ENCODE measurements at regions not wholly inside any gene's neighbourhood (a gene's known extent, or its start where the extent isn't known, plus 50 kb on each side); places are given as distances from the start of the nearest gene placed in this dataset.
"Not testable (repeated sequence)": the region's sequence is repeated elsewhere in the genome, so short reads cannot be mapped to it uniquely, and the experiment has no call there.

DNA sequence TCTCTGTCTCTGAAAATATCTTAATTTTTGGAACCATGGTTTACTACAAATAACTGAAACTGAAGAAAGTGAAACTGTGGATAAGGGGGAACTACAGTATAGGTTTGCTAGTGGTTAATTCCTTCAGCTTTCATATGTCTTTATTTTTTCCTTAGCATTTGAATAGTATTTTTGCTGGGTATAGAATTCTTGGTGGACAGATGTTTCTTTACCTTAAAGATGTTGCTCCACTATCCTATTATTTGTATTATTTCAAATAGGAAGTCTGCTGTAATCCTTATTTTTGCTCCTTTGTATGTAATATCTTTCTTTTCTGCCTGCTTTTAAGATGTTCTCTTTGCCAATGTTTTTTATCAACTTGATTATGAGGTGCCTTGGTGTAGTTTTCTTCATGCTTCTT is 152.9 kb upstream of the ISL1 start:
- no peak overlapping the region for H2AFZ ChIP-seq (ENCODE audit: low read depth, low read length)
- H3K9ac ChIP-seq (replicated peaks; ENCODE audit: extremely low read depth, insufficient read depth, low read length) = no peak overlapping the region
- no peak overlapping the region for H3K27ac ChIP-seq (ENCODE audit: insufficient read depth, low read depth, low read length)
- no peaks in the 10 kb centered on the region for H3K27me3 ChIP-seq (ENCODE audit: control insufficient read depth in 2 of 2, insufficient read depth in 2 of 2, low read length in 2 of 2)
- no peak overlapping the region for H3K4me2 ChIP-seq (ENCODE audit: insufficient read depth, low read length)
- no TSS peak for BruUV-seq (replicated peaks)
- H3K4me1 ChIP-seq (ENCODE audit: control insufficient read depth, extremely low read depth, insufficient read depth, low read length) = no peaks in the 10 kb centered on the region
- H4K20me1 ChIP-seq (replicated peaks; ENCODE audit: control insufficient read depth, extremely low read depth, insufficient read depth, low read length) = no peaks in the 10 kb centered on the region
- POLR2A ChIA-PET = no interaction called here
- dilution Hi-C loops (cut with MboI; ENCODE audit: extremely low pct_ligation_motif_present, low sequenced_read_pairs) (no loop called here), intact Hi-C loops (cut with micrococcal nuclease) (no loop called here)
- no peak for FAIRE-seq
- no peak for DNase-seq (ENCODE audit: low read depth, low spot score)
- TF ChIP-seq JUN (IDR thresholded peaks at IDR 0.05; ENCODE audit: borderline replicate concordance, insufficient read depth, insufficient read length, low read depth) = no peak
- no peak for TF ChIP-seq GATA2 (IDR thresholded peaks at IDR 0.05; ENCODE audit: insufficient read depth, insufficient read length, low read depth, low read length)
- TF ChIP-seq POLR2A (IDR thresholded peaks at IDR 0.05; ENCODE audit: low read depth, low read length) = no peak
- no peak for TF ChIP-seq MYC (IDR thresholded peaks at IDR 0.05; ENCODE audit: low read depth, low read length)
- no peak for TF ChIP-seq POLR2AphosphoS5 (IDR thresholded peaks at IDR 0.05; ENCODE audit: insufficient read depth, low read depth, low read length)
- no peak for TF ChIP-seq EZH2 (IDR thresholded peaks at IDR 0.05; ENCODE audit: borderline replicate concordance, low read depth, low read length, severe bottlenecking)
- no peaks in the 10 kb centered on the region for H3K36me3 ChIP-seq (ENCODE audit: control insufficient read depth in 2 of 2, extremely low read depth in 1 of 2, insufficient read depth in 2 of 2, low read length in 2 of 2)
- no peaks in the 10 kb centered on the region for H3K9me3 ChIP-seq (replicated peaks; ENCODE audit: control insufficient read depth, insufficient read depth, low read length)
- no peaks in the 10 kb centered on the region for H3K9me1 ChIP-seq (replicated peaks; ENCODE audit: control insufficient read depth, extremely low read depth, insufficient read depth, low read length)
- H3K4me3 ChIP-seq (replicated peaks in 1 of 3; ENCODE audit: insufficient read depth in 1 of 3, low read depth in 1 of 3, low read length in 3 of 3) = no peak overlapping the region
- CTCF ChIA-PET = no interaction called here
- H3K79me2 ChIP-seq (ENCODE audit: control insufficient read depth, insufficient read depth, low read length) = no peaks in the 10 kb centered on the region

DNA sequence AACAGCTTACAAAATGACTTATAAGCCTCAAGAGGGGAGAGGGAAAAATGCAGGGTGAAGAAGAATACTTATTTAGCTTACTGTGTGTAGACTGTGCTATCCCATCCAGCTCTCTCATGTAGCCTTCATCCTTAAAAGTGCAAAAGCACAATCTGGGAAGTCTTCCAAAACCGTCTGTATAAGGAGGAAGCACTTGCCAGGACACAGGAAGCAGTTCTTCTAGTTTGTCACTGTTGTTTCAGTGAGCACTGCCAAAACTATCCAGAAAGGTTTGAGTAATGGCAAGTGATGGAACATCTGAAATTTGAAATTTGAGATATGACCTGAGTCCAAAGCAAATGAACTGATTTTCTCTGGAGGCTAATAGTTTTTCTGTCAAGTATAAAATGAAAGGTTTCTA is 140.8 kb upstream of the ISL1 start:
- H3K27ac ChIP-seq (ENCODE audit: insufficient read depth, low read depth, low read length) = no peak overlapping the region
- H3K4me1 ChIP-seq (ENCODE audit: control insufficient read depth, extremely low read depth, insufficient read depth, low read length) = no peaks in the 10 kb centered on the region
- H3K9me3 ChIP-seq (replicated peaks; ENCODE audit: control insufficient read depth, insufficient read depth, low read length) = peaks cover 1% of the 10 kb centered on the region
- dilution Hi-C loops (cut with MboI; ENCODE audit: extremely low pct_ligation_motif_present, low sequenced_read_pairs) (no loop called here), intact Hi-C loops (cut with micrococcal nuclease) (no loop called here)
- no peak overlapping the region for H3K4me2 ChIP-seq (ENCODE audit: insufficient read depth, low read length)
- no peak overlapping the region for H3K9ac ChIP-seq (replicated peaks; ENCODE audit: extremely low read depth, insufficient read depth, low read length)
- DNase-seq (ENCODE audit: low read depth, low spot score) = no peak
- CTCF ChIA-PET = no interaction called here
- no peaks in the 10 kb centered on the region for H3K79me2 ChIP-seq (ENCODE audit: control insufficient read depth, insufficient read depth, low read length)
- H3K9me1 ChIP-seq (replicated peaks; ENCODE audit: control insufficient read depth, extremely low read depth, insufficient read depth, low read length) = no peaks in the 10 kb centered on the region
- POLR2A ChIA-PET = no interaction called here
- FAIRE-seq = no peak
- H2AFZ ChIP-seq (ENCODE audit: low read depth, low read length) = no peak overlapping the region
- H4K20me1 ChIP-seq (replicated peaks; ENCODE audit: control insufficient read depth, extremely low read depth, insufficient read depth, low read length) = no peaks in the 10 kb centered on the region
- no peaks in the 10 kb centered on the region for H3K27me3 ChIP-seq (ENCODE audit: control insufficient read depth in 2 of 2, insufficient read depth in 2 of 2, low read length in 2 of 2)
- no peaks in the 10 kb centered on the region for H3K36me3 ChIP-seq (ENCODE audit: control insufficient read depth in 2 of 2, extremely low read depth in 1 of 2, insufficient read depth in 2 of 2, low read length in 2 of 2)
- no TSS peak for BruUV-seq (replicated peaks)
- H3K4me3 ChIP-seq (replicated peaks in 1 of 3; ENCODE audit: insufficient read depth in 1 of 3, low read depth in 1 of 3, low read length in 3 of 3) = no peak overlapping the region
- TF ChIP-seq, protein P1, sequence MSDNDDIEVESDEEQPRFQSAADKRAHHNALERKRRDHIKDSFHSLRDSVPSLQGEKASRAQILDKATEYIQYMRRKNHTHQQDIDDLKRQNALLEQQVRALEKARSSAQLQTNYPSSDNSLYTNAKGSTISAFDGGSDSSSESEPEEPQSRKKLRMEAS (IDR thresholded peaks at IDR 0.05; ENCODE audit: insufficient read depth, insufficient read length) = no peak
- no peak for TF ChIP-seq GATA2 (IDR thresholded peaks at IDR 0.05; ENCODE audit: insufficient read depth, insufficient read length, low read depth, low read length)
- no peak for TF ChIP-seq FOS (IDR thresholded peaks at IDR 0.05; ENCODE audit: borderline replicate concordance, insufficient read depth, low read length)
- TF ChIP-seq, protein P2, sequence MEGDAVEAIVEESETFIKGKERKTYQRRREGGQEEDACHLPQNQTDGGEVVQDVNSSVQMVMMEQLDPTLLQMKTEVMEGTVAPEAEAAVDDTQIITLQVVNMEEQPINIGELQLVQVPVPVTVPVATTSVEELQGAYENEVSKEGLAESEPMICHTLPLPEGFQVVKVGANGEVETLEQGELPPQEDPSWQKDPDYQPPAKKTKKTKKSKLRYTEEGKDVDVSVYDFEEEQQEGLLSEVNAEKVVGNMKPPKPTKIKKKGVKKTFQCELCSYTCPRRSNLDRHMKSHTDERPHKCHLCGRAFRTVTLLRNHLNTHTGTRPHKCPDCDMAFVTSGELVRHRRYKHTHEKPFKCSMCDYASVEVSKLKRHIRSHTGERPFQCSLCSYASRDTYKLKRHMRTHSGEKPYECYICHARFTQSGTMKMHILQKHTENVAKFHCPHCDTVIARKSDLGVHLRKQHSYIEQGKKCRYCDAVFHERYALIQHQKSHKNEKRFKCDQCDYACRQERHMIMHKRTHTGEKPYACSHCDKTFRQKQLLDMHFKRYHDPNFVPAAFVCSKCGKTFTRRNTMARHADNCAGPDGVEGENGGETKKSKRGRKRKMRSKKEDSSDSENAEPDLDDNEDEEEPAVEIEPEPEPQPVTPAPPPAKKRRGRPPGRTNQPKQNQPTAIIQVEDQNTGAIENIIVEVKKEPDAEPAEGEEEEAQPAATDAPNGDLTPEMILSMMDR (IDR thresholded peaks at IDR 0.05; ENCODE audit: extremely low read depth in 1 of 2, insufficient read depth in 1 of 2, low read depth in 1 of 2, low read length in 2 of 2) = no peak
- TF ChIP-seq EZH2 (IDR thresholded peaks at IDR 0.05; ENCODE audit: borderline replicate concordance, low read depth, low read length, severe bottlenecking) = no peak
- no peak for TF ChIP-seq JUN (IDR thresholded peaks at IDR 0.05; ENCODE audit: borderline replicate concordance, insufficient read depth, insufficient read length, low read depth)
- no peak for TF ChIP-seq POLR2AphosphoS5 (IDR thresholded peaks at IDR 0.05; ENCODE audit: insufficient read depth, low read depth, low read length)
- no peak for TF ChIP-seq POLR2A (IDR thresholded peaks at IDR 0.05; ENCODE audit: low read depth, low read length)
- no peak for TF ChIP-seq MYC (IDR thresholded peaks at IDR 0.05; ENCODE audit: low read depth, low read length)

DNA sequence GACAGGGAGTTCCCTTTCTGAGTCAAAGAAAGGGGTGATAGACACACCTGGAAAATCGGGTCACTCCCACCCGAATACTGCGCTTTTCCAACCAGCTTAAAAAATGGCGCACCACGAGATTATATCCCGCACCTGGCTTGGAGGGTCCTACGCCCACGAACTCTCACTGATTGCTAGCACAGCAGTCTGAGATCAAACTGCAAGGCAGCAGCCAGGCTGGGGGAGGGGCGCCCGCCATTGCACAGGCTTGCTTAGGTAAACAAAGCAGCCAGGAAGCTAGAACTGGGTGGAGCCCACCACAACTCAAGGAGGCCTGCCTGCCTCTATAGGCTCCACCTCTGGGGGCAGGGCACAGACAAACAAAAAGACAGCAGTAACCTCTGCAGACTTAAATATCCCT is 132.3 kb upstream of the ISL1 start:
- H3K9me1 ChIP-seq (replicated peaks; ENCODE audit: control insufficient read depth, extremely low read depth, insufficient read depth, low read length); H4K20me1 ChIP-seq (replicated peaks; ENCODE audit: control insufficient read depth, extremely low read depth, insufficient read depth, low read length); dilution Hi-C loops (cut with MboI; ENCODE audit: extremely low pct_ligation_motif_present, low sequenced_read_pairs); H3K9ac ChIP-seq (replicated peaks; ENCODE audit: extremely low read depth, insufficient read depth, low read length); BruUV-seq (replicated peaks); H3K36me3 ChIP-seq (ENCODE audit: control insufficient read depth in 2 of 2, extremely low read depth in 1 of 2, insufficient read depth in 2 of 2, low read length in 2 of 2); H3K27ac ChIP-seq (ENCODE audit: insufficient read depth, low read depth, low read length); H3K4me3 ChIP-seq (replicated peaks in 1 of 3; ENCODE audit: insufficient read depth in 1 of 3, low read depth in 1 of 3, low read length in 3 of 3); H3K4me2 ChIP-seq (ENCODE audit: insufficient read depth, low read length); H3K9me3 ChIP-seq (replicated peaks; ENCODE audit: control insufficient read depth, insufficient read depth, low read length); H3K79me2 ChIP-seq (ENCODE audit: control insufficient read depth, insufficient read depth, low read length); H2AFZ ChIP-seq (ENCODE audit: low read depth, low read length); CTCF ChIA-PET; POLR2A ChIA-PET; FAIRE-seq; DNase-seq (ENCODE audit: low read depth, low spot score); H3K4me1 ChIP-seq (ENCODE audit: control insufficient read depth, extremely low read depth, insufficient read depth, low read length); H3K27me3 ChIP-seq (ENCODE audit: control insufficient read depth in 2 of 2, insufficient read depth in 2 of 2, low read length in 2 of 2); intact Hi-C loops (cut with micrococcal nuclease): not testable (repeated sequence)

Measured in endothelial cell of umbilical vein (primary cell).